MM.1S (cell line): ENCODE measurements at regions not wholly inside any gene's neighbourhood (a gene's known extent, or its start where the extent isn't known, plus 50 kb on each side); places are given as distances from the start of the nearest gene placed in this dataset.

Experiments used
- EZH2 ChIP-seq: fragments of 300-600 bp; sonication (generic); optimal IDR thresholded peaks from 2 replicates; pipeline ENCODE3; 2017; ENCODE audit warnings: low read depth, mild to moderate bottlenecking, antibody characterized with exemption, low read length, mixed read lengths
- TF ChIP-seq, protein P1 (sequence below): fragments of 300-600 bp; sonication (generic); IDR thresholded peaks from 2 replicates; pipeline ENCODE4 v1.5.1; 2016; ENCODE audit warnings: antibody characterized with exemption, low read length, mixed read lengths

DNA sequence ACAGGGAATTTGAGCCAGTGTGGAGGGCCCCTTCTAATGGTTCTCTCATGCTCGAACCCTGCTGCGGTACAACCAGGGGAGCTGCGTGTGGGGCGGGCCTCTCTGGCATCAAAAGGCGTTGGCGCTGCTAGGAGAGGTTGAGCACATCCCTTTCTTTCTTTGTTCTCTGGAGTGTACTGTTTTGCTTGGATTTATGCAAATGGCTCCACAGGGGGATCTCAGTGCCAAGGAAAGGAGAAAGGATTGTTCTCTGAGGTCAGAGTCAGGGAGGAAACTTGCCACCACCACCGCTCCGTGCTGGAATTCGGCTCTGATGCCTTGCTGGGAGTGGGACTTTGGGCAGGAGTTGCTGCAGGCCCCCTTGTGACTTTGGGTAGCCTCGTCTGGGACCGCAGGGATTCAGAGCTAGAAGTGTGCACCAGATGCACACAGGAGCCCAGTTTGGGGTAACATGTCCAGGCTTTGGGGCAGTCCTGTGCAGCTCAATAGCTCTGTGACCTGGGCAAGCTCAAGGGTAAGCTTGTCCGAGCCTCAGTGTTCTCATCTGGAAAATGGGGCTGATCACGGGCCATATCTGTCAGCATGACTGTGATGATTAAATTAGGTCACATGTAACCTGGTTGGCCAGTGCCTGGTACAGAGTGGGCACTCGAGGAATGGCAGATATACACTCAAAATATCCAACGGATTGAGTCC lies 353.0 kb upstream of the EEF2KMT start:
- TF ChIP-seq, protein P1, sequence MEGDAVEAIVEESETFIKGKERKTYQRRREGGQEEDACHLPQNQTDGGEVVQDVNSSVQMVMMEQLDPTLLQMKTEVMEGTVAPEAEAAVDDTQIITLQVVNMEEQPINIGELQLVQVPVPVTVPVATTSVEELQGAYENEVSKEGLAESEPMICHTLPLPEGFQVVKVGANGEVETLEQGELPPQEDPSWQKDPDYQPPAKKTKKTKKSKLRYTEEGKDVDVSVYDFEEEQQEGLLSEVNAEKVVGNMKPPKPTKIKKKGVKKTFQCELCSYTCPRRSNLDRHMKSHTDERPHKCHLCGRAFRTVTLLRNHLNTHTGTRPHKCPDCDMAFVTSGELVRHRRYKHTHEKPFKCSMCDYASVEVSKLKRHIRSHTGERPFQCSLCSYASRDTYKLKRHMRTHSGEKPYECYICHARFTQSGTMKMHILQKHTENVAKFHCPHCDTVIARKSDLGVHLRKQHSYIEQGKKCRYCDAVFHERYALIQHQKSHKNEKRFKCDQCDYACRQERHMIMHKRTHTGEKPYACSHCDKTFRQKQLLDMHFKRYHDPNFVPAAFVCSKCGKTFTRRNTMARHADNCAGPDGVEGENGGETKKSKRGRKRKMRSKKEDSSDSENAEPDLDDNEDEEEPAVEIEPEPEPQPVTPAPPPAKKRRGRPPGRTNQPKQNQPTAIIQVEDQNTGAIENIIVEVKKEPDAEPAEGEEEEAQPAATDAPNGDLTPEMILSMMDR = no peak
- TF ChIP-seq EZH2 = no peak
